ENCODE measurements at regions not wholly inside any gene's neighbourhood (a gene's known extent, or its start where the extent isn't known, plus 50 kb on each side); places are given as distances from the start of the nearest gene placed in this dataset.

GRCh38 chr17:68152161-68152571, 95.7 kb upstream of the AMZ2 start:
- Histone ChIP-seq H3K4me3 (ENCODE audit: insufficient read depth, low read depth, low read length) (no peak overlapping the region), H4K5ac (ENCODE audit: low read depth, low read length) (no peak overlapping the region), H3K9ac (ENCODE audit: low read depth, low read length) (no peak overlapping the region), H3K4me1 (ENCODE audit: control insufficient read depth, insufficient read depth, low read length) (no peaks in the 10 kb centered on the region), H3K79me1 (ENCODE audit: low read depth in 1 of 2, low read length in 2 of 2) (no peaks in the 10 kb centered on the region), H3K9me1 (ENCODE audit: insufficient read depth, low read length) (no peaks in the 10 kb centered on the region), H3K56ac (ENCODE audit: extremely low read depth, insufficient read depth, low read length) (no peak overlapping the region), H4K91ac (ENCODE audit: insufficient read depth, low read depth, low read length) (no peak overlapping the region), H2AK9ac (replicated peaks; ENCODE audit: low read depth, low read length, poor library complexity) (no peak overlapping the region), H3K18ac (ENCODE audit: low read depth, low read length) (no peak overlapping the region), H2BK120ac (ENCODE audit: low read depth, low read length) (no peak overlapping the region), H3K9me3 (ENCODE audit: control insufficient read depth, insufficient read depth, low read length) (no peaks in the 10 kb centered on the region), H4K20me1 (ENCODE audit: insufficient read depth, low read length) (no peaks in the 10 kb centered on the region), H4K8ac (ENCODE audit: low read depth in 2 of 2, low read length in 2 of 2) (no peak overlapping the region), H3K4ac (ENCODE audit: low read depth, low read length) (no peak overlapping the region), H3K27ac (ENCODE audit: insufficient read depth, low read length) (no peak overlapping the region), H3K27me3 (ENCODE audit: control insufficient read depth, insufficient read depth, low read length) (no peaks in the 10 kb centered on the region; the same call in 1 of the 2 replicates), H2AFZ (replicated peaks; ENCODE audit: low read length, poor library complexity) (no peak overlapping the region), H3K4me2 (ENCODE audit: low read depth, low read length) (no peak overlapping the region), H2BK15ac (ENCODE audit: low read depth, low read length) (no peak overlapping the region), H3K36me3 (ENCODE audit: control insufficient read depth, insufficient read depth, low read length) (no peaks in the 10 kb centered on the region), H3K14ac (replicated peaks; ENCODE audit: low read depth, low read length) (no peak overlapping the region), H2BK5ac (ENCODE audit: low read depth, low read length, poor library complexity, severe bottlenecking) (no peak overlapping the region), H2AK5ac (ENCODE audit: low read depth, low read length) (no peak overlapping the region), H3K23ac (ENCODE audit: low read depth, low read length) (no peak overlapping the region), H2BK20ac (ENCODE audit: low read depth, low read length) (no peak overlapping the region)
- TF ChIP-seq NFE2L2 (IDR thresholded peaks at IDR 0.05; ENCODE audit: low read depth, low read length) (no peak), CTCF (conservative IDR thresholded peaks at IDR 0.05; ENCODE audit: low read depth, low read length) (no peak), RCOR1 (IDR thresholded peaks at IDR 0.05; ENCODE audit: insufficient replicate concordance, low read length) (no peak), MAZ (IDR thresholded peaks at IDR 0.05; ENCODE audit: borderline replicate concordance, low read depth, low read length) (no peak), RFX5 (IDR thresholded peaks at IDR 0.05; ENCODE audit: low read depth, low read length) (no peak), USF2 (IDR thresholded peaks at IDR 0.05; ENCODE audit: low read depth, low read length) (no peak), FOS (IDR thresholded peaks at IDR 0.05; ENCODE audit: low read depth, low read length) (no peak), ELK1 (IDR thresholded peaks at IDR 0.05; ENCODE audit: borderline replicate concordance, low read depth, low read length) (no peak), MXI1 (IDR thresholded peaks at IDR 0.05; ENCODE audit: borderline replicate concordance, low read depth, low read length) (no peak), MAFK (IDR thresholded peaks at IDR 0.05; ENCODE audit: low read depth, low read length) (no peak), CHD1 (IDR thresholded peaks at IDR 0.05; ENCODE audit: low read depth, low read length) (no peak), CEBPB (IDR thresholded peaks at IDR 0.05; ENCODE audit: low read depth, low read length) (no peak), BHLHE40 (IDR thresholded peaks at IDR 0.05; ENCODE audit: low read depth, low read length) (no peak), RAD21 (IDR thresholded peaks at IDR 0.05; ENCODE audit: low read length) (no peak), POLR2A (IDR thresholded peaks at IDR 0.05; ENCODE audit: low read depth, low read length) (no peak)
- DNase-seq (no peak), ATAC-seq (ENCODE audit: low read depth) (no peak)
- dilution Hi-C loops (cut with HindIII; ENCODE audit: low sequenced_read_pairs, unreplicated experiment) (no loop called here), intact Hi-C loops (cut with micrococcal nuclease) (no loop called here), in situ Hi-C loops (cut with MboI; ENCODE audit: low sequenced_read_pairs) (loop anchor here (25.0 kb wide), 1 partner anchor 610 kb away; no protein-coding TSS in a partner anchor)
- BruUV-seq (replicated peaks): no TSS peak
- POLR2A ChIA-PET (ENCODE audit: unreplicated experiment): no interaction called here
- CTCF ChIA-PET: no interaction called here
- 89% methylated on average over 13 of the region's 18 CpGs; no CpG with 5 or more reads in 1 of the 2 experiments for WGBS, 2 experiments (ENCODE audit: extremely low coverage in 2 of 2, insufficient read length in 1 of 2)

All from IMR-90 (cell line).